ENCODE measurements at regions not wholly inside any gene's neighbourhood (a gene's known extent, or its start where the extent isn't known, plus 50 kb on each side); places are given as distances from the start of the nearest gene placed in this dataset.

GRCh38 chrX:20802036-20802435 is 535.3 kb upstream of the RPS6KA3 start:
- ChIA-PET POLR2A (no interaction called here), CTCF (no interaction called here)
- DNase-seq (ENCODE audit: low read depth) = no peak

GRCh38 chrX:20796450-20796849 is 529.7 kb upstream of the RPS6KA3 start:
- CTCF ChIA-PET = no interaction called here

More at GRCh38 chrX:20802036-20802435, 535.3 kb upstream of the RPS6KA3 start:
- Histone ChIP-seq H3K36me3 (ENCODE audit: control insufficient read depth, insufficient read depth, low read length) (no peaks in the 10 kb centered on the region), H3K27me3 (ENCODE audit: control insufficient read depth, insufficient read depth, low read length) (no peaks in the 10 kb centered on the region), H3K4me3 (ENCODE audit: low read depth, low read length) (no peak overlapping the region)
- no peak for TF ChIP-seq CTCF (IDR thresholded peaks at IDR 0.05; ENCODE audit: insufficient read depth, low read depth, low read length)

GRCh38 chrX:20789103-20789502 is 522.4 kb upstream of the RPS6KA3 start:
- no peaks in the 10 kb centered on the region for H3K36me3 ChIP-seq (ENCODE audit: control insufficient read depth, insufficient read depth, low read length)
- H3K4me3 ChIP-seq (ENCODE audit: low read depth, low read length) = no peak overlapping the region
- no peak for TF ChIP-seq CTCF (IDR thresholded peaks at IDR 0.05; ENCODE audit: insufficient read depth, low read depth, low read length)
- ChIA-PET POLR2A (no interaction called here), CTCF (no interaction called here)
- H3K27me3 ChIP-seq (ENCODE audit: control insufficient read depth, insufficient read depth, low read length) = no peaks in the 10 kb centered on the region
- DNase-seq (ENCODE audit: low read depth) = no peak

More at GRCh38 chrX:20796450-20796849, 529.7 kb upstream of the RPS6KA3 start:
- no peak overlapping the region for H3K4me3 ChIP-seq (ENCODE audit: low read depth, low read length)
- POLR2A ChIA-PET = no interaction called here
- no peaks in the 10 kb centered on the region for H3K36me3 ChIP-seq (ENCODE audit: control insufficient read depth, insufficient read depth, low read length)
- no peak for TF ChIP-seq CTCF (IDR thresholded peaks at IDR 0.05; ENCODE audit: insufficient read depth, low read depth, low read length)
- DNase-seq (ENCODE audit: low read depth) = no peak
- H3K27me3 ChIP-seq (ENCODE audit: control insufficient read depth, insufficient read depth, low read length) = no peaks in the 10 kb centered on the region

GRCh38 chrX:20767346-20767745 is 500.6 kb upstream of the RPS6KA3 start:
- TF ChIP-seq CTCF (IDR thresholded peaks at IDR 0.05; ENCODE audit: insufficient read depth, low read depth, low read length) = no peak
- DNase-seq (ENCODE audit: low read depth) = no peak
- H3K27me3 ChIP-seq (ENCODE audit: control insufficient read depth, insufficient read depth, low read length) = no peaks in the 10 kb centered on the region
- no peak overlapping the region for H3K4me3 ChIP-seq (ENCODE audit: low read depth, low read length)
- CTCF ChIA-PET = no interaction called here
- POLR2A ChIA-PET = no interaction called here
- H3K36me3 ChIP-seq (ENCODE audit: control insufficient read depth, insufficient read depth, low read length) = no peaks in the 10 kb centered on the region

- ChIA-PET POLR2A (no interaction called here), CTCF (no interaction called here)
- H3K27me3 ChIP-seq (ENCODE audit: control insufficient read depth, insufficient read depth, low read length) = no peaks in the 10 kb centered on the region
- TF ChIP-seq CTCF (IDR thresholded peaks at IDR 0.05; ENCODE audit: insufficient read depth, low read depth, low read length) = no peak
- no peak overlapping the region for H3K4me3 ChIP-seq (ENCODE audit: low read depth, low read length)
- H3K36me3 ChIP-seq (ENCODE audit: control insufficient read depth, insufficient read depth, low read length) = no peaks in the 10 kb centered on the region
- no peak for DNase-seq (ENCODE audit: low read depth)
Measured at GRCh38 chrX:20756585-20756984, 489.9 kb upstream of the RPS6KA3 start.

All from BJ (cell line).